Endodermal cell (in vitro differentiated cells): ENCODE measurements at regions not wholly inside any gene's neighbourhood (a gene's known extent, or its start where the extent isn't known, plus 50 kb on each side); places are given as distances from the start of the nearest gene placed in this dataset.

Experiments used
- DNase-seq: peaks from one replicate; pipeline ENCODE4 v3.0.0-alpha.2; 2017
- H3K27ac ChIP-seq: 2 replicates; pipeline ENCODE4 v1.5.1; 2013; ENCODE audit warnings: mild to moderate bottlenecking, low read depth, low read length, moderate library complexity
- H3K27me3 ChIP-seq: 2 replicates; pipeline ENCODE4 v1.6.1; 2013; ENCODE audit warnings: mild to moderate bottlenecking, low read length, moderate library complexity; ENCODE audit not compliant: insufficient read depth, control insufficient read depth, poor library complexity, severe bottlenecking
- H3K36me3 ChIP-seq: 2 replicates; pipeline ENCODE4 v1.7.0; 2013; ENCODE audit warnings: mild to moderate bottlenecking, low read length, moderate library complexity; ENCODE audit not compliant: control insufficient read depth, insufficient read depth
- H3K4me1 ChIP-seq: one replicate; pipeline ENCODE4 v1.7.0; 2013; ENCODE audit warnings: low read length; ENCODE audit not compliant: control insufficient read depth, insufficient read depth
- H3K4me3 ChIP-seq: 2 replicates; pipeline ENCODE4 v1.5.1; 2013; ENCODE audit warnings: mild to moderate bottlenecking, low read length, moderate library complexity
- H3K9ac ChIP-seq: 2 replicates; pipeline ENCODE4 v1.6.1; 2013; ENCODE audit warnings: mild to moderate bottlenecking, low read length, moderate library complexity; ENCODE audit not compliant: poor library complexity, severe bottlenecking; ENCODE audit errors: extremely low read depth
- H3K9me3 ChIP-seq: 2 replicates; pipeline ENCODE4 v1.6.1; 2013; ENCODE audit warnings: mild to moderate bottlenecking, low read length, moderate library complexity; ENCODE audit not compliant: control insufficient read depth
- H3K27ac Mint-ChIP-seq: 2 replicates; pipeline ENCODE4 v1.8.0; 2020; ENCODE audit warnings: mixed read lengths
- H3K27me3 Mint-ChIP-seq: 2 replicates; pipeline ENCODE4 v1.8.0; 2021; ENCODE audit warnings: mild to moderate bottlenecking, mixed read lengths; ENCODE audit not compliant: insufficient read depth
- H3K36me3 Mint-ChIP-seq: 2 replicates; pipeline ENCODE4 v1.8.0; 2020; ENCODE audit warnings: low read depth, mixed read lengths
- H3K4me1 Mint-ChIP-seq: 2 replicates; pipeline ENCODE4 v1.8.0; 2020; ENCODE audit warnings: mixed read lengths
- H3K4me3 Mint-ChIP-seq: 2 replicates; pipeline ENCODE4 v1.8.0; 2020; ENCODE audit warnings: mild to moderate bottlenecking, moderate library complexity, mixed read lengths
- H3K9me3 Mint-ChIP-seq: 2 replicates; pipeline ENCODE4 v1.8.0; 2020; ENCODE audit warnings: mild to moderate bottlenecking, mixed read lengths
- CTCF ChIP-seq: fragments of 200-600 bp; sonication (generic); conservative IDR thresholded peaks from 2 replicates; pipeline ENCODE4 v1.5.0; 2021; ENCODE audit warnings: antibody characterized with exemption, mild to moderate bottlenecking
- WGBS, 2 experiments: methylation state at CpG; one replicate each; pipeline versions ENCODE4 v1.1.5 to v1.1.7; 2013; ENCODE audit warnings: missing lambda C conversion rate in 2 of 2, mixed read lengths in 1 of 2; ENCODE audit not compliant: insufficient coverage in 1 of 2, insufficient read length in 1 of 2; 5-methylcytosine and 5-hydroxymethylcytosine counted together

GRCh38 chr18:56120782-56121181 is 517.6 kb downstream of the TXNL1 start:
- H3K36me3 ChIP-seq: no peaks in the 10 kb centered on the region
- WGBS, 2 experiments: 90 to 94% methylated on average over 3 of the region's 3 CpGs
- no peaks in the 10 kb centered on the region for H3K27me3 Mint-ChIP-seq
- H3K4me1 Mint-ChIP-seq: peaks cover 10% of the 10 kb centered on the region
- no peak overlapping the region for H3K9ac ChIP-seq
- H3K9me3 Mint-ChIP-seq: no peaks in the 10 kb centered on the region
- H3K4me3 Mint-ChIP-seq: no peak overlapping the region
- H3K4me1 ChIP-seq: peaks cover 3% of the 10 kb centered on the region
- no peak overlapping the region for H3K4me3 ChIP-seq
- no peak overlapping the region for H3K27ac Mint-ChIP-seq
- no peak for TF ChIP-seq CTCF
- H3K9me3 ChIP-seq: no peaks in the 10 kb centered on the region
- H3K36me3 Mint-ChIP-seq: no peaks in the 10 kb centered on the region
- no peak for DNase-seq
- no peaks in the 10 kb centered on the region for H3K27me3 ChIP-seq
- no peak overlapping the region for H3K27ac ChIP-seq

GRCh38 chr18:56119681-56120080 is 518.7 kb downstream of the TXNL1 start:
- H3K4me1 Mint-ChIP-seq: peaks cover 10% of the 10 kb centered on the region
- 94 to 96% methylated on average over 2 to 4 of the region's 4 CpGs for WGBS, 2 experiments
- no peaks in the 10 kb centered on the region for H3K36me3 Mint-ChIP-seq
- no peaks in the 10 kb centered on the region for H3K27me3 ChIP-seq
- H3K27me3 Mint-ChIP-seq: no peaks in the 10 kb centered on the region
- H3K9me3 Mint-ChIP-seq: no peaks in the 10 kb centered on the region
- no peak overlapping the region for H3K4me3 Mint-ChIP-seq
- TF ChIP-seq CTCF: no peak
- no peak overlapping the region for H3K27ac Mint-ChIP-seq
- no peak for DNase-seq
- no peak overlapping the region for H3K4me3 ChIP-seq
- no peak overlapping the region for H3K27ac ChIP-seq
- no peak overlapping the region for H3K9ac ChIP-seq
- H3K36me3 ChIP-seq: no peaks in the 10 kb centered on the region
- peaks cover 3% of the 10 kb centered on the region for H3K4me1 ChIP-seq
- H3K9me3 ChIP-seq: no peaks in the 10 kb centered on the region

- WGBS, 2 experiments: 60 to 92% methylated on average over 1 to 2 of the region's 2 CpGs
- Mint-ChIP-seq H3K4me1 (peaks cover 10% of the 10 kb centered on the region), H3K27ac (no peak overlapping the region), H3K27me3 (no peaks in the 10 kb centered on the region), H3K9me3 (no peaks in the 10 kb centered on the region), H3K36me3 (no peaks in the 10 kb centered on the region), H3K4me3 (no peak overlapping the region)
- Histone ChIP-seq H3K9me3 (no peaks in the 10 kb centered on the region), H3K27ac (no peak overlapping the region), H3K36me3 (no peaks in the 10 kb centered on the region), H3K27me3 (no peaks in the 10 kb centered on the region), H3K4me3 (no peak overlapping the region), H3K9ac (no peak overlapping the region), H3K4me1 (peaks cover 3% of the 10 kb centered on the region)
- TF ChIP-seq CTCF: no peak
- DNase-seq: no peak
Observed at GRCh38 chr18:56118422-56118821, 520.0 kb downstream of the TXNL1 start.
